ENCODE measurements at regions not wholly inside any gene's neighbourhood (a gene's known extent, or its start where the extent isn't known, plus 50 kb on each side); places are given as distances from the start of the nearest gene placed in this dataset.

DNA sequence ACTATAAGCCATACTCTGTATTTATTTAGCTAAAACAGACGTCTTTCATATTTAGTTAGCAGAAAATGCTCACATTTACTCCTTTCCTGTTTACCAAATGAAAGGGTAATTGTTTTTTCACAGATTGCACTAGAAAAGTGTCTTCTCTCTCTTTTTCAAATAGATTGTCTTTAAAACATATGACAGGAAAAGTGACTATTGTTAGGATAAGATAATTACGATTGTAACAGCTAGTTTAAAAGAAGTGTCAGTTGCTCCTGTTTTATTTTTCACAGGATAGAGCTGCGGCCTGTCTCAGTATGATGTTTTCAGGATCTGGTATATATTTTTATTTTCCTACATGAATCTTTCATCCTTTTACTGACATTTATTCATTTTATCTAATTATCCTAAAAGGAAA is 353.5 kb downstream of the FBXO8 start:
- no peak for DNase-seq (ENCODE audit: low read depth in 3 of 3)

DNA sequence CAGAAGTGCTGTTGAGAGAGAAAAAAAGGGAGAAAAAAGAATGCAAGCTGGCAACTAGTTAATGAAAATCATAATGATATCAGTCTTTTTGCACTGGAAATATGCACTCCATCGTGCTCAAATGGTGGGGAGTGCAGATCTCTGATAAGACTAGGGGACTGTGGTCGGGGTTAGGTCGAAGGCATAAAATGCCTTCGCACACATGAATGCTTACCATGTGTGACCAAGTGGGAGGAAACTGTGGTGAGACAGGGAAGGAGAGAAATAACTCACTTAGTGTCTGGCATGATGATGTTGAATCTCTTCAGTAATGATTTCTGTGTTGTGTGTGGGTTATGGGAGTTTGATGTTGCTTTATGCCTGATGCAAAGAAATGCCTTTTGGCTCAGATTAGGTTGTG is 358.9 kb downstream of the FBXO8 start:
- no peak for DNase-seq (ENCODE audit: low read depth in 3 of 3)

DNA sequence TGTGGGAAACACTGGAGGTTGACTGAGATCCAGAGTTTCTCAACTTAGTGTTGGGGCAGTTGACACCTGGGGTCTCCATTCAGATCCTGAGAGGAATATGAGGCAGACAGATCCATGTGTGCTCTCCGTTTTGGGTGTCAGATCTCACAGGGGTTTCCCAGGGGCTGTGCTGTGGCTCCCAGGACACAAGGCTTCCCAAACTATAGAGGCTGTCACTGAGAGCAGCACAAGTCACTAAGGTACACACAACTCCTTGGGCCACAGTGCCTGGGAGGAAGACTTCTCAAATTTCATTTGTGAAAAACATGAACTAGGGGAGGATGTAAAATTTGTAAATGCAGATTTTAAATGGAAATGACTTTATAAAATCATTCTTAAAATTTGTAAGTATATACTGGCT is 363.6 kb downstream of the FBXO8 start:
- DNase-seq (ENCODE audit: low read depth in 3 of 3), result no peak

DNA sequence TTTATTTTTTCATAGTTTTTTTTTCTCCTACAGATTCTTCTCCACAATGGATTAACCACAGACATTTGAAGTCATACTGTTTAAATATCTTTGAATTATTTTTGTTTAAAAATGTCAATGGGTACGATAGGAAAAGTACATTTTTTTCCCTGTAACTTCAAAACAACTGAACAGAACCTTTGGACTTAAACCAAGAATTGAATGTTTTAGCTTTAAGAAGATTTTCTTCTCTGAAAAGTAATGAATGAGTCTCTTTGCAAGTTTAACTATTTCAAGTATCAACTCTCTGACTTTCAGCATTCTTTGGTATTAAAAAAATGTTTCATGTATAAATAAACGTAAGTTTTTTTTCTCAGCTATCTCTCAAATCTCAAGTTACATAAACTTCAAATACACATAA is 364.3 kb downstream of the FBXO8 start:
- DNase-seq (ENCODE audit: low read depth in 3 of 3), result no peak

DNA sequence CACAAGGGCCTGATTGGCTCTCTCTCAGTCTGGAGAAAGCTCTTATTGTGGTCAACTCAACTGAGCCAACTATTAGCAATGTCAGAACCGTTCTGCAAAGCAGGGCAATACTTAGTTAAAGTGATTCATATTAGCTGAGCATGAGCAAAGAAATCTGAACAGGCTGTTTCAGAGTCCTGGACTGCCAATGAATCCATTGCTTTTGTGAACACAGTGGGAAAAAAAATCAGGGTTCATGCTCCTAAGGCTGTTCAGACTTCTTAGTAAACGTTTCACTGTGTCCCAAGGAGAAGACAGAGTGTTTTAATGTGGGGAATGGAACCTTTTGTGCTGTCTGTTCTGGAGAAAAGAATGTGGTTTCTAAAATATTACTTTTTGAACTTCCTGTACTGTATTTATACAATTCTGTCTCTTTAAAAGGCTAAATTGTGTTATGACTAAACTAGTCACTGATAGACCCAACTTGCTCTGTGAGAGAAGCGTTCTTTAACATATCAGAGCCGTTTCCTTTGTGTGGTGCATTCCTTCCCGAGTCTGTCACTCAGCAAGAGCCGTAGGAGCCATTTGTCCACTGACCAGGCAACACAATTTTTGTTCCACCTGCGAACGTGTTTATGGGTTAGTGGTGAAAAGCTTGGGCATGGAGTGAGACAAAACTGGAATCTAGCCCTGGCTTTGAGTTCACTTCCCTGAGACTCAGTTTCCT is 366.1 kb downstream of the FBXO8 start:
- DNase-seq (ENCODE audit: low read depth in 3 of 3), result no peak

DNA sequence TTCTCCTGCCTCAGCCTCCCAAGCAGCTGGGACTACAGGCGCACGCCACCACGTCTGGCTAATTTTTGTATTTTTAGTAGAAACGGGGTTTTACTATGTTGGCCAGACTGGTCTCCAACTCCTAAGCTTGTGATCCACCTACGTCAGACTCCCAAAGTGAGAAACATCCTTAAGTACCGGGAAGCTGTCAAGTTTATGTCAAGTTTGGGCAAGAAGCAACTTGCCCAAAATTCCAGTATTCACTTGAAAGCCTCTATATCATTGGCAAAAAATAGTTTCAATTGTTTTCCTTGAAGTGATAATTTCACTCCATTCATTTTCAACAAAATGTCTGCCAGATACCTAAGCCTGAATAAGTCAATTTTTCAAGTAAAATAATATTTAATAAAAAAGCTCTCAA is 370.0 kb downstream of the FBXO8 start:
- no peak for DNase-seq (ENCODE audit: low read depth in 3 of 3)

DNA sequence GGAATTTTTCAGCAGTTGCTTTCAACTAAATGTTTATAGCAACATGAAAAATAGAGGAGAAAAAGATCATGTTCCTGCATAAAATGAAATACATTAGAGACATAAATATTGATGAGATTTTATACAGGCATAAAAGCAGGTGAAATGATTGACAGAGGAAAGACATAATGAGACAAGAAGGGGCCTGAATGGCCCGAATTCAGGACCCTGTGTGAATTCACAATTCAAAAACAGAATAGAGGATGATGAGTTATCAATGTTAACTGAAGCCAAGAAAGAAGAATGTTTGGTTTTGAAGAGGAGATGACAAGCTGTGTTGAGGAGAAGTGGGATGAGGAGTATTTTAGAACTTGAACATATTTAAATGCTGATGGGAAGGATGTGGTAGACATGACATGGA is 371.1 kb downstream of the FBXO8 start:
- no peak for DNase-seq (ENCODE audit: low read depth in 3 of 3)

DNA sequence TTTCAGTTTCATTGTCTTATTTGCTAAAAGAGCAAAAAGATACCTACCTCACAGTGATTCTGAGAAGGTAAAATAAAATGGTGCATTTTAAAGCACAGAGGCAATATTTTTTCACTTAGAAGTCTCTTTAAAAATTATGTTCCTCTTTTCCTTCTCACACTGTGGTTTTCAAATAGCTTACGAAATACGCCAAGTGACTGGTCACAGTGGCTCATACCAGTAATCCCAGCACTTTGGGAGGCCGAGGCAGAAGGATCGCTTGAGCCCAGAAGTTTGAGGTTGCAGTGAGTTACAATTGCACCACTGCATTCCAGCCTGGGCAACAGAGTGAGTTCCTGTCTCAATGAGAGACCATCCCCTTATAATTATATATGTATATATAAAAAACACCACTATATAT is 372.6 kb downstream of the FBXO8 start:
- DNase-seq (ENCODE audit: low read depth in 3 of 3), result no peak

DNA sequence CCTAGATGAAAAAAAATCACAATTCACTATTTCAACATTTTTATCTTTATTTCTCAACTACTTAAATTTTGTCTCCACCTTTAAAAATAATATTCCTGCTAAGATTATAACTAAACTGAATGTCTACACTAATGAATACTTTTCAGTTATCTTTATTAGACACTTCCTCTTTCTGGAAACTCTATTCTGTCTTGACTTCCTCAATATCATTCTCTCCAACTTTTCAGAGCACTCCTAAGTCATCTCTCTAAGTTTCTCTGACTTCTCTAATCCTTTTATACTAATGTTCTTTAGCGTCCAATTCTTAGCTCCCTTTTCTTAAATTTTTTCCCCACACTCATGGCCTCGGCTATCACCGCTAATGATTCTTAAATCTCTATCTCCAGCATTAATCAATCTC is 374.2 kb downstream of the FBXO8 start:
- DNase-seq (ENCODE audit: low read depth in 3 of 3), result no peak

DNA sequence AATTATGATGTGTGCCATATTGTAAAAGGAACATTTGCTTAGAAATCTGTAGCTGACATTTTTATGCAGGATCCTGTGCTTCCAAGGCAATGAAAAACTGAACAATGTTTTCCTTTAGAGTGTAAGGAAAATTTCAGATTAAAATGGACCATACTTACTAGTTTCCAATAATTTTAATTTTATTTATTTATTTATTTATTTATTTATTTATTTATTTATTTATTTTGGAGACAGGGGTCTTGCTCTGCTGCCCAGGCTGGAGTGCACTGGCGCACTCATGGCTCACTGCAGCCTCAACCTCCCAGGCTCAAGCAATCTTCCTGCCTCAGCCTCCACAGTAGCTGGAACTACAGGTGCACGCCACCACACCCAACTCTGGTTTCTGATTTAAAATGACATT is 369.8 kb upstream of the HAND2 start:
- DNase-seq (ENCODE audit: low read depth in 3 of 3), result no peak

DNA sequence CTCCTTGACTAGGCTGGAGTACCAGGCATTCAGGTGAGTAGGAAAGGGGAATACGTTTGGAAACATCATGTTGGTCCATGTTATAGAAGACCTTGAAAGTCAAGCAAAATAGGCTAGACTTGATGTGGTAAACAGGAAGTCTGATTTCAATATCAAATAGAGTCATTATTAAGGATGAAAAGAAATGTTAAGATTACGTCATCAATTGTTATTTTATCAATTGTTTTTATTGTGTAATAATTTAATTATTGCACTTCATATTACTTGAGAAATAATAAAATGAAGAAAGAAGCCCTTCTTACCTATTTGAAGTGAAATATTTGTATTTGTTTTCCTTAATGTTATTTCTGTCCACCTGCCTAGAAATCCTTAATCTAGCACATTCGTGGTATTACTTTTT is 361.0 kb upstream of the HAND2 start:
- DNase-seq (ENCODE audit: low read depth in 3 of 3), result no peak

DNA sequence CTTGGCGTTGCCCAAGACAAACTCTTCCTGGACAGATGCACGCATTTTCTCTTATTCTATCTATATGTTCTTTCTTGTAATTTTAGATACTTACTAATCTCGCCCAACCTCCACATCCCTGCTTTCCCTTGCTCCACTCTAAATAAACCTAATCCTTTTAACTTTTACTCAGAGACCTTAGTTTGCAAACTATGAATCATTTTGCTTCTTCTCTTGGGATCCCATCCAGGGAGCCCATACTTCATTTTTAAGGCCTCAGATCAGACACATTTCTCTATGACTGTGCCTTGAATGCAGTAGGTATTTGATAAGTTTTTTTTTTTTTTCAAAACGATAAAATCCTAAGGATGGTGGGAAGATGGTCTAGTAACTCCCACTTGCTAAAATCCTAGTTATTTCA is 353.8 kb upstream of the HAND2 start:
- no peak for DNase-seq (ENCODE audit: low read depth in 3 of 3)

DNA sequence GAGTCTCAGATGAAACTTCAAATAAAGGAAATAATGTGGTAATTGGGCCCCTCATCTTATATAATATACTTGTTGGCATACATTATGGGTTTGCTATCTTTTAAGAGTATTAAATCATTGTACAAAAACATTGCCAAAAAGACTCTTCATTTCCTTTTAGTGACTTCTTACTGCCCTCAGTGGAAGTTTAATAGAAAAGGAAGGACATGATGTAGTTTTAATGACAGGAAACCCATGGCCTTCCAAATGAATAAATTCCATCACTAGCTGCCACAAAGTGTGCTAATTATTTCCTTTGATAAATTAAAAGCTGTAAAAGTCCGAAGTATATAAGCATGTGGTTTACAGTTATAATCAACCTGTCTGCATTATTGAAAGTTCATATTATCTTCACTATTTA is 350.9 kb upstream of the HAND2 start:
- no peak for DNase-seq (ENCODE audit: low read depth in 3 of 3)

DNA sequence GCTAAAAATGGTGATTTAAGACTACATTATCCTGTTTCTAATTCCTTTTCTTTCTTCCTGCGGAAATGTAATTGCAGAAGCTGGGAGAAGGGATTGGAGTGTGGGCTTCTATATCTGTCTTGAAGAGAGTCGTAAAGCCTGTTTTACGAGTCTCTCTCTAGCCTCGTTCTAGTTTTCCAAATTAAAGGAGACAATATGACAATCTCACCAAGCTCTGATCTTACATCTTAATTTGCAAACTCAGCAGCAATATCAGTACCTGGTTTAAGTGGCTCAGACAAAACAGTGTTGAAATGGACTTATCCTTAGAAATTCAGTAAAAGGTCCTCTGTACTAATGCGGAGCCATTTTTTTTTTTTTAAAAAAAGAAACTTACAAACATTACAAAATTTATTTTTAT is 349.5 kb upstream of the HAND2 start:
- no peak for DNase-seq (ENCODE audit: low read depth in 3 of 3)

DNA sequence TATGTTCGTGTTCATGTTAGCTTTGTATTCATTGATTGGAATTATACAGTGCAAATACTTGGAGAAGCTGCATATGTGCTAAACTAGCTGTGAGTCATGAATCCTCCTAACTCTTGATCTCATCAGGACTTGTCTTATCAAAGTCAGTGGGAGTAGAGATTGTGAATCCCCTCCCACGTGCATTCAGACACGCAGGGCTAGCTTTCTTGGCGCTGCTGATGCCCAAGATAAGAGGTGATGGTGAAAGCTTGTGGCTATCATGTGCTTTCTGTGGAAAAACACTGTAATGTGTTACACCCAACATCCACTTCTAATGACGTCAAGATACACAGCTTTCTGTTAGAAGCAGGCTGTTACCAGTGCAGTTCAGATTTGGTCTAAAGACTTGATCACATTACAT is 348.7 kb upstream of the HAND2 start:
- no peak for DNase-seq (ENCODE audit: low read depth in 3 of 3)

DNA sequence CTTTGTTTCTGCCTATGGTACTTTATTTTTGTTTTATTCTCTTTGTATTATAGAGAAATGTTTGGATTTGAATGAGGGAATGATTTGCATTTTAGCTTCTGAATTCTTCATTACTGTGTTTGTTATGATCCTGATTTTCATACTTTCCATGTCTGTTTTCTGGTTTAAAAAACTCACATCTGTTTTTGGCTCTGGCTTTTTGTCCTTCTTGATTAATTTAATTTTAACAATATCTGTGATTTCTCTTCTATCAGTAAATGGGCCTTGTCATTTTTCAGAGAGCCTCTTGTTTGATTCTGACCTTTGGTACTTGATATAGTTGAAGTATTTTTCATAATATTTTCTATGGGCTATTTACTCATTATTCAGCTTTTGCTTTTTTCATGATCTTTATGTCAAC is 341.6 kb upstream of the HAND2 start:
- DNase-seq (ENCODE audit: low read depth in 3 of 3), result no peak

DNA sequence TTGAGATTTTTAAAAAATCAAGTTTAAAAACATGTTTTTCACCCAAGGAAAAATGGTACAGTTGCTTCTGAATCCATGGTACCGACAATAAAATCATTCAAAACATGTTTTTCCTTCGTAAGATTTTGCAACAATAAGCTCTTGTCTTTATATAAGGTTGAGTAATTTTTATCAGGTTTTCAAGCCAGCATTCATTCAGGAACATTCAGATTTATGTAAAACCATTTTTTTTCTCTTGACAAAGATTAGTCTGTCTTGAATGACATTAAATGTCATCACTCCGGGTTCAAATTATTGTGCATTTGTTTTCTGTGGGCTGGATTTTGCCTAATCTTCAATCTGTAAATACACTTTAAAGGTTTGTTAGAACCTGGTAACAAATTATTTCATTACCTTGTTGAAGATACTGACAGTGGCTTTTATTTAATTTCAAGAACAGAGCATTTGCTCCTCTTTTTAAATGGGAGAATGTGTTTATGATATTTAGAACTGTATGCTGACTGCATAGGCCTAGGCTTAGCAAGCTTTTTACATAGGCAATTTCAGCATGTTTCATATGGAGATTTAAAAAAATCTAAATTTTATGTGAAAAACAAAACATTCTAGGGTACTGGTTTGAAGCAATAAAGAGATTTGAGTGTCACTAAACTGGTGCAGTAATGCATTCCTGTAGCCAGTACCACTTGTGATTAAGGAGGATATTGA is 336.4 kb upstream of the HAND2 start:
- no peak for DNase-seq (ENCODE audit: low read depth in 3 of 3)

DNA sequence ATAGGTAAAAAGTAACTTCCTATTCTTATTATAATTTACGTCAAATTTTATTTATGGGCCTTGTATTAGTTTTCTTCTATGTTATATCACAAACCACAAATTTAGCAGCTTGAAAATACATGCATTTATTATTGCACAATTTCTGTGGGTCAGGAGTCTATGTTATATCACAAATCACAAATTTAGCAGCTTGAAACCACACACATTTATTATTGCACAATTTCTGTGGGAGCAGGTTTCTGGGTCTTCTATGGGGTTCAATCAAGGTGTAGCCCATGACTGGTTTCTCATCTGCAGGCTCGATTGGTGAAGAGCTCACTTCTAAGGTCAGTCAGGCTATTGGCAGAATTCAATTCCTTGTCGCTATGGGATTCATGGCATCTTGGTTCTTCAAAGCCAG is 332.7 kb upstream of the HAND2 start:
- DNase-seq (ENCODE audit: low read depth in 3 of 3), result no peak

DNA sequence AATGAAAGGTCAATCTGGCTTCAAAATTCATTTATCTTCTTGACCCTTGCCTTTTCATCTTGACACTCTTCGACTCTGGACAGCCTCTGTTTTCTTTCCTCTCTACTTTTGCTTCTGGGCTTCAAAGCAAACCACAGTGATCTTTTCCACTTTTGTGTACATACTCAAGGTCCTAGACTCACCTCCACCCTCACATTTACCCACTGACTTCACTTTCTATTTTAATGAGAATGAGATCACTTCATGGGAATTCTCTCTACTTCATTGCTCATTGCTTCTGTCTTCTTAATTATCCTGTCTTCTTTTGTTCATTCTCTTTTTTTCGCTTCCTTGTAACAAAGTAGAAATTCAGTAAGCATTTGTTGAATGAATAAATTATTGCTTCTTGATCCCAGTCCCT is 330.1 kb upstream of the HAND2 start:
- DNase-seq (ENCODE audit: low read depth in 3 of 3), result no peak

DNA sequence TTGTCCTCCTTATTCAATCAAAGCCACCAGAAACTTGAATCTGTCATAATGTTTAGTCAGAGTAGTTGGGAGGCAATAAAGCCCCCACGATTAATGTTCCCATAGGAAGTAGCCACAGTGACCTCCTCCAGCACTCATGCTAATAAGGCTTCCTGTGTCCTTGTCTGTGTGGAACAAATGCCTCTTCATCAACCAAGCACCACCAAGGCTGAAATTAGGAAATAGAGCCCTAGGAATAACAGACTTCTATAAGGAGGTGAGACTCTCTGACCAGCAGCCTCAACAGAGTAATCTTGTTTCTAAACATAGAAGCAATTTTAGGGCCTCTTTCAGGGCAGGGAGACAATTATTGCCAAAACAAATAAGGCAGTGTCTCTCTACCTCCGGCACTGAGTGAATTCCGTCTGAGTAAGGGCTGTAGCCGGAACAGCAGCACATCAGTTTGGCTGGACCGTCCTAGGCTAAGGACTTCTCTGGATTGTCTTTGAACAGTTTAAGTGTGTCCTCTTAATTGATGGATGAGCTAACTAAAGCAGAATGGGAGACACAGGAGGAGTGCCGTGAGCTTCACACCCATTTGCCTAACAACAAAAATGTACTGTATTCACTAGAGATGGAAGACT is 329.2 kb upstream of the HAND2 start:
- DNase-seq (ENCODE audit: low read depth in 3 of 3), result no peak

DNA sequence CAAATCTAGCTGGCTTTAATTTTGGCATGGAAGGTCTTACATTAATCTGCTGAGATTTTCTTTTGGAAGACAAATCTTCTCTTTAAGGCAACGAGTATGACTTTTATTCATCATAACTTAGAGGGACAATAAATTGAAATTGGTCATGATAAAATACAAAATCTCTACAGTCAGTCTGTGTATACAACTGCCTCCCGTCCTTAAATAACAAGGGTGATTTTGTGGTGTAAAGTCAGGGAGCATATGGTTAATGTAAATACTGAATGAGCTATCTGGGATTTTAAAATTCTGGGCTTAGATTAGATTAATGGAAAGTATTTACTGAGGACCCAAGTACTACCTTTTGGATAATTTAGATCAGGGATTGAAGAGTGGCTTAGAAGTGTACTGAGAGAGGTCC is 328.4 kb upstream of the HAND2 start:
- no peak for DNase-seq (ENCODE audit: low read depth in 3 of 3)

DNA sequence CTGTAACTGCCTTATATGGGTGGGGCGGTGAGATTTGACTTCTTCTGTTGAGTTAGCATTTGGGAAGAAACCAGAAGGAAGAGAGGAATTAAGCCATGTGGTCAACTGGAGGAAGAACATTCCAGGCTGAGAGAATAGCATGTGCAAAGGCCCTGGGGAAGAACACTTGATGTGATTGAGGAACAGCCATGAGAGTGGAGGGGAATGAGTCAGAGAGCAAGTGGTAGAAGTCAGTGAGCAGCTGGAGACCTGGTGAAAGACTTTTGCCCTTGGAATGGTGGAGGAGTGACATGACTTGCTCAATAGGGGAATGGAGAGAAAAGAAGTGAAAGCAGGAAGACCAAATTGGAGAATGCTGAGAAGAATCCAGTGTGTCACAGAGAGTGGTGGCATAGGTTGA is 327.8 kb upstream of the HAND2 start:
- no peak for DNase-seq (ENCODE audit: low read depth in 3 of 3)

DNA sequence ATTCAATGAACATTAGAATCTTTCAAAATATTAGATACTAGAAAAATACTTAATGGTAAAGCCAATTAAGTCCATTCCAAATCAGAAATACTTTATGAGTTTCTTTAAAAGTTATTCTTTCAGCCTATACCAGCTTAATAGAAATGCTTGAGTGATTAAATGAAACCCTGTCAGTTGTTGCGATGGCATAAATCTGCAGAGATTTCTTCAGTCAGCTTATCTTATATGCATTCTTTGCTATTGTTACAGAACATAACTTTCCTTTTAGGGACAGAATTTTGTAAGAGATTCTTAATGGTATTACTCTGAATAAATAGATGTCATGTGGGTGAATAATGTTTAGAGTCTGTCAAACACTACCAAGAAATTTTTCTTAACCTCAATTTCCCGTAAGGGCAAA is 325.0 kb upstream of the HAND2 start:
- DNase-seq (ENCODE audit: low read depth in 3 of 3), result no peak
